Liver (tissue), 8 donors: ENCODE measurements at regions not wholly inside any gene's neighbourhood (a gene's known extent, or its start where the extent isn't known, plus 50 kb on each side); places are given as distances from the start of the nearest gene placed in this dataset.

ENCODE experiments used
- DNase-seq: peaks from one replicate; pipeline ENCODE4 v3.0.0-alpha.2; 2017; ENCODE audit warnings: low spot score
- H3K27ac ChIP-seq, 2 donors: one replicate each; pipeline ENCODE4 v1.7.0; 2013; ENCODE audit warnings: inconsistent platforms in 2 of 2, low read length in 2 of 2, control low read depth in 1 of 2, low read depth in 1 of 2, mild to moderate bottlenecking in 1 of 2
- H3K27me3 ChIP-seq, 4 donors: one replicate each; pipeline versions ENCODE4 v1.6.1 to v1.7.0; 2013; ENCODE audit warnings: low read length in 3 of 4, inconsistent platforms in 1 of 4, mild to moderate bottlenecking in 1 of 4, moderate library complexity in 1 of 4; ENCODE audit not compliant: control insufficient read depth in 4 of 4, insufficient read depth in 4 of 4
- H3K36me3 ChIP-seq, 4 donors: one replicate each; pipeline versions ENCODE4 v1.6.1 to v1.7.0; 2013; ENCODE audit warnings: low read length in 3 of 4, mild to moderate bottlenecking in 3 of 4, low read depth in 1 of 4, moderate library complexity in 1 of 4; ENCODE audit not compliant: control insufficient read depth in 4 of 4, insufficient read depth in 3 of 4
- H3K4me1 ChIP-seq, 4 donors: one replicate each; pipeline versions ENCODE4 v1.6.1 to v1.7.0; 2013; ENCODE audit warnings: low read length in 3 of 4, mild to moderate bottlenecking in 3 of 4, moderate library complexity in 1 of 4; ENCODE audit not compliant: control insufficient read depth in 4 of 4, insufficient read depth in 4 of 4
- H3K4me3 ChIP-seq, 3 donors: one replicate each; pipeline versions ENCODE4 v1.6.1 to v1.7.0; 2013; ENCODE audit warnings: low read length in 3 of 3, control low read depth in 1 of 3, low read depth in 1 of 3, mild to moderate bottlenecking in 1 of 3
- H3K9ac ChIP-seq, 2 donors: one replicate each; pipeline ENCODE4 v1.7.0; 2013; ENCODE audit warnings: low read length in 2 of 2, mild to moderate bottlenecking in 2 of 2, moderate library complexity in 2 of 2, control low read depth in 1 of 2, low read depth in 1 of 2
- H3K9me3 ChIP-seq, 4 donors: one replicate each; pipeline versions ENCODE4 v1.6.1 to v1.7.0; 2013; ENCODE audit warnings: low read length in 3 of 4; ENCODE audit not compliant: control insufficient read depth in 4 of 4
- EGR1 ChIP-seq, 2 donors: IDR thresholded peaks; 2 replicates each; pipeline ENCODE4 v1.6.1; 2016 to 2018; ENCODE audit warnings: antibody characterized with exemption in 2 of 2, low read depth in 2 of 2
- FOXA1 ChIP-seq: IDR thresholded peaks from 2 replicates; pipeline ENCODE4 v1.6.1; 2016; ENCODE audit warnings: antibody characterized with exemption
- FOXA2 ChIP-seq: IDR thresholded peaks from 2 replicates; pipeline ENCODE4 v1.6.1; 2016; ENCODE audit warnings: antibody characterized with exemption
- GABPA ChIP-seq, 2 donors: IDR thresholded peaks in 1 of 2; conservative IDR thresholded peaks in 1 of 2; 2 replicates each; pipeline ENCODE4 v1.6.1; 2016; ENCODE audit warnings: antibody characterized with exemption in 2 of 2, mild to moderate bottlenecking in 1 of 2, moderate library complexity in 1 of 2
- HNF4A ChIP-seq, 2 donors: conservative IDR thresholded peaks; 2 replicates each; pipeline ENCODE4 v1.6.1; 2016; ENCODE audit warnings: antibody characterized with exemption in 2 of 2, mild to moderate bottlenecking in 2 of 2
- HNF4G ChIP-seq: IDR thresholded peaks from 2 replicates; pipeline ENCODE4 v1.6.1; 2016; ENCODE audit warnings: antibody characterized with exemption
- JUND ChIP-seq, 2 donors: IDR thresholded peaks; 2 replicates each; pipeline ENCODE4 v1.6.1; 2016; ENCODE audit warnings: antibody characterized with exemption in 2 of 2
- NR2F2 ChIP-seq: IDR thresholded peaks from 2 replicates; pipeline ENCODE4 v1.6.1; 2016; ENCODE audit warnings: antibody characterized with exemption
- RAD21 ChIP-seq, 2 donors: IDR thresholded peaks; 2 replicates each; pipeline ENCODE4 v1.6.1; 2016; ENCODE audit warnings: antibody characterized with exemption in 2 of 2, mild to moderate bottlenecking in 2 of 2
- RXRA ChIP-seq, 2 donors: IDR thresholded peaks; 2 replicates each; pipeline ENCODE4 v1.6.1; 2017 to 2018; ENCODE audit warnings: antibody characterized with exemption in 2 of 2, mild to moderate bottlenecking in 1 of 2
- SP1 ChIP-seq: IDR thresholded peaks from 2 replicates; pipeline ENCODE4 v1.6.1; 2018; ENCODE audit warnings: antibody characterized with exemption, mild to moderate bottlenecking
- TAF1 ChIP-seq: conservative IDR thresholded peaks from 2 replicates; pipeline ENCODE4 v1.6.1; 2016; ENCODE audit warnings: antibody characterized with exemption, mild to moderate bottlenecking
- YY1 ChIP-seq: IDR thresholded peaks from 2 replicates; pipeline ENCODE4 v1.6.1; 2016; ENCODE audit warnings: antibody characterized with exemption, mild to moderate bottlenecking
- WGBS: extraction: QIAGEN DNeasy Blood & Tissue Kit; methylation state at CpG from one replicate; pipeline ENCODE4 v1.1.7; 2013; 5-methylcytosine and 5-hydroxymethylcytosine counted together
- TF ChIP-seq, protein P1 (sequence below): IDR thresholded peaks from 2 replicates; pipeline ENCODE4 v1.6.1; 2016; ENCODE audit warnings: antibody characterized with exemption
- TF ChIP-seq, protein P2 (sequence below): IDR thresholded peaks from 2 replicates; pipeline ENCODE4 v1.6.1; 2016; ENCODE audit warnings: antibody characterized with exemption
- TF ChIP-seq, protein P3 (sequence below): IDR thresholded peaks from 2 replicates; pipeline ENCODE4 v1.6.1; 2016; ENCODE audit warnings: antibody characterized with exemption, mild to moderate bottlenecking
- TF ChIP-seq, protein P4 (sequence below): IDR thresholded peaks from 2 replicates; pipeline ENCODE4 v1.6.1; 2016; ENCODE audit warnings: antibody characterized with exemption
- TF ChIP-seq, protein P5 (sequence below): fragments of 150-350 bp; IDR thresholded peaks from 2 replicates; pipeline ENCODE4 v1.5.1; 2017; ENCODE audit warnings: improper control_type of control experiment, low read depth, low read length; ENCODE audit not compliant: missing input control
- donor health status: healthy.
- donor health status: healthy.
- donor health status: healthy.
- donor health status: healthy.
- donor health status: healthy.

DNA sequence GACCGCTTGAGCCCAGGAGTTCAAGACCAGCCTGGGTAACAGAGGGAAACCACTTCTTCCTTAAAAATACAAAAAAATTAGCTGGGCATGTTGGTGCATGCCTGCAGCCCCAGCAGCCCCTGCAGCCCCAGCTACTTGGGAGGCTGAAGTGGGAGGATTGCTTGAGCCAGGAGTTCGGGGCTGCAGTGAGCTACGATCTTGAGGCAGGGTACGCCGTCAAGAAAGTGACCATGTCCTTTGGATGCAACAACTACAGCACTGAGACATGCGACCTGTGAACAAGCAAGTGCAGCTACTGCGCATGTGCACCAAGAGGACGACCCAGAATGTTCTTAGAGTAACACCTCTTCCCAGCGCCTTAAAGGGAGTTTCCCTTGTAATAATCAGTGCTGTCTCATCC lies 66.6 kb upstream of the ZNF479 start:
- Histone ChIP-seq H3K27ac (no peak overlapping the region), H3K36me3 (no peaks in the 10 kb centered on the region), H3K4me1 (no peaks in the 10 kb centered on the region), H3K9ac (no peak overlapping the region), H3K9me3 (peaks cover 16 to 23% (median 19%) of the 10 kb centered on the region in 4 donors), H3K27me3 (no peaks in the 10 kb centered on the region), H3K4me3 (no peak overlapping the region)
- WGBS, result 88% methylated on average over 9 of the region's 9 CpGs
- DNase-seq, result no peak
- TF ChIP-seq NR2F2, result no peak
- no peak for TF ChIP-seq YY1
- no peak for TF ChIP-seq SP1
- no peak for TF ChIP-seq TAF1

DNA sequence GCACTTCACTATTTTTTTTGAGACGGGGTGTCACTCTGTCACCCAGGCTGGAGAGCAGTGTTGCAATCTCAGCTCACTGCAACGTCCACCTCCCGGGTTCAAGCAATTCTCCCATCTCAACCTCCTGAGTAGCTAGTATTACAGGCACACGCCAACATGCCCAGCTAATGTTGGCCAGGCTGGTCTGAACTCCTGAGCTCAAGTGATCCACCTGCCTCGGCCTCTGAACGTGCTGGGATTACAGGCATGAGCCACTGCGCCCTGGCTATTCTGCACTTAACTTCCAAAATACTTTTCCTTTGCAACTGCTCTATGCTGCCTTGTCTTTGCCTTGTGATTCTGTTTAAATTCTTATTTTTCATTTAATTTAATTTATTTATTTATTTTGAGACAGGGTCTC lies 67.0 kb upstream of the ZNF479 start:
- WGBS, result 85% methylated on average over 7 of the region's 7 CpGs
- no peaks in the 10 kb centered on the region for H3K27me3 ChIP-seq
- TF ChIP-seq, protein P1, sequence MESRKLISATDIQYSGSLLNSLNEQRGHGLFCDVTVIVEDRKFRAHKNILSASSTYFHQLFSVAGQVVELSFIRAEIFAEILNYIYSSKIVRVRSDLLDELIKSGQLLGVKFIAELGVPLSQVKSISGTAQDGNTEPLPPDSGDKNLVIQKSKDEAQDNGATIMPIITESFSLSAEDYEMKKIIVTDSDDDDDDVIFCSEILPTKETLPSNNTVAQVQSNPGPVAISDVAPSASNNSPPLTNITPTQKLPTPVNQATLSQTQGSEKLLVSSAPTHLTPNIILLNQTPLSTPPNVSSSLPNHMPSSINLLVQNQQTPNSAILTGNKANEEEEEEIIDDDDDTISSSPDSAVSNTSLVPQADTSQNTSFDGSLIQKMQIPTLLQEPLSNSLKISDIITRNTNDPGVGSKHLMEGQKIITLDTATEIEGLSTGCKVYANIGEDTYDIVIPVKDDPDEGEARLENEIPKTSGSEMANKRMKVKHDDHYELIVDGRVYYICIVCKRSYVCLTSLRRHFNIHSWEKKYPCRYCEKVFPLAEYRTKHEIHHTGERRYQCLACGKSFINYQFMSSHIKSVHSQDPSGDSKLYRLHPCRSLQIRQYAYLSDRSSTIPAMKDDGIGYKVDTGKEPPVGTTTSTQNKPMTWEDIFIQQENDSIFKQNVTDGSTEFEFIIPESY, result no peak
- TF ChIP-seq EGR1 (IDR thresholded peaks at IDR 0.05; ENCODE audit: low read depth in 2 of 2), result no peak
- TF ChIP-seq, protein P2, sequence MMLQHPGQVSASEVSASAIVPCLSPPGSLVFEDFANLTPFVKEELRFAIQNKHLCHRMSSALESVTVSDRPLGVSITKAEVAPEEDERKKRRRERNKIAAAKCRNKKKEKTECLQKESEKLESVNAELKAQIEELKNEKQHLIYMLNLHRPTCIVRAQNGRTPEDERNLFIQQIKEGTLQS, result no peak
- TF ChIP-seq GABPA (IDR thresholded peaks at IDR 0.05 in 1 of 2, conservative IDR thresholded peaks at IDR 0.05 in 1 of 2), result no peak
- no peak for TF ChIP-seq HNF4A (conservative IDR thresholded peaks at IDR 0.05)
- TF ChIP-seq RAD21 (IDR thresholded peaks at IDR 0.05), result no peak
- TF ChIP-seq SP1, result no peak
- TF ChIP-seq NR2F2, result no peak
- TF ChIP-seq YY1, result no peak
- TF ChIP-seq FOXA1, result no peak
- TF ChIP-seq, protein P3, sequence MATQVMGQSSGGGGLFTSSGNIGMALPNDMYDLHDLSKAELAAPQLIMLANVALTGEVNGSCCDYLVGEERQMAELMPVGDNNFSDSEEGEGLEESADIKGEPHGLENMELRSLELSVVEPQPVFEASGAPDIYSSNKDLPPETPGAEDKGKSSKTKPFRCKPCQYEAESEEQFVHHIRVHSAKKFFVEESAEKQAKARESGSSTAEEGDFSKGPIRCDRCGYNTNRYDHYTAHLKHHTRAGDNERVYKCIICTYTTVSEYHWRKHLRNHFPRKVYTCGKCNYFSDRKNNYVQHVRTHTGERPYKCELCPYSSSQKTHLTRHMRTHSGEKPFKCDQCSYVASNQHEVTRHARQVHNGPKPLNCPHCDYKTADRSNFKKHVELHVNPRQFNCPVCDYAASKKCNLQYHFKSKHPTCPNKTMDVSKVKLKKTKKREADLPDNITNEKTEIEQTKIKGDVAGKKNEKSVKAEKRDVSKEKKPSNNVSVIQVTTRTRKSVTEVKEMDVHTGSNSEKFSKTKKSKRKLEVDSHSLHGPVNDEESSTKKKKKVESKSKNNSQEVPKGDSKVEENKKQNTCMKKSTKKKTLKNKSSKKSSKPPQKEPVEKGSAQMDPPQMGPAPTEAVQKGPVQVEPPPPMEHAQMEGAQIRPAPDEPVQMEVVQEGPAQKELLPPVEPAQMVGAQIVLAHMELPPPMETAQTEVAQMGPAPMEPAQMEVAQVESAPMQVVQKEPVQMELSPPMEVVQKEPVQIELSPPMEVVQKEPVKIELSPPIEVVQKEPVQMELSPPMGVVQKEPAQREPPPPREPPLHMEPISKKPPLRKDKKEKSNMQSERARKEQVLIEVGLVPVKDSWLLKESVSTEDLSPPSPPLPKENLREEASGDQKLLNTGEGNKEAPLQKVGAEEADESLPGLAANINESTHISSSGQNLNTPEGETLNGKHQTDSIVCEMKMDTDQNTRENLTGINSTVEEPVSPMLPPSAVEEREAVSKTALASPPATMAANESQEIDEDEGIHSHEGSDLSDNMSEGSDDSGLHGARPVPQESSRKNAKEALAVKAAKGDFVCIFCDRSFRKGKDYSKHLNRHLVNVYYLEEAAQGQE, result no peak
- TF ChIP-seq, protein P4, sequence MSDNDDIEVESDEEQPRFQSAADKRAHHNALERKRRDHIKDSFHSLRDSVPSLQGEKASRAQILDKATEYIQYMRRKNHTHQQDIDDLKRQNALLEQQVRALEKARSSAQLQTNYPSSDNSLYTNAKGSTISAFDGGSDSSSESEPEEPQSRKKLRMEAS, result no peak
- no peak for TF ChIP-seq FOXA2
- TF ChIP-seq HNF4G, result no peak
- TF ChIP-seq, protein P5, sequence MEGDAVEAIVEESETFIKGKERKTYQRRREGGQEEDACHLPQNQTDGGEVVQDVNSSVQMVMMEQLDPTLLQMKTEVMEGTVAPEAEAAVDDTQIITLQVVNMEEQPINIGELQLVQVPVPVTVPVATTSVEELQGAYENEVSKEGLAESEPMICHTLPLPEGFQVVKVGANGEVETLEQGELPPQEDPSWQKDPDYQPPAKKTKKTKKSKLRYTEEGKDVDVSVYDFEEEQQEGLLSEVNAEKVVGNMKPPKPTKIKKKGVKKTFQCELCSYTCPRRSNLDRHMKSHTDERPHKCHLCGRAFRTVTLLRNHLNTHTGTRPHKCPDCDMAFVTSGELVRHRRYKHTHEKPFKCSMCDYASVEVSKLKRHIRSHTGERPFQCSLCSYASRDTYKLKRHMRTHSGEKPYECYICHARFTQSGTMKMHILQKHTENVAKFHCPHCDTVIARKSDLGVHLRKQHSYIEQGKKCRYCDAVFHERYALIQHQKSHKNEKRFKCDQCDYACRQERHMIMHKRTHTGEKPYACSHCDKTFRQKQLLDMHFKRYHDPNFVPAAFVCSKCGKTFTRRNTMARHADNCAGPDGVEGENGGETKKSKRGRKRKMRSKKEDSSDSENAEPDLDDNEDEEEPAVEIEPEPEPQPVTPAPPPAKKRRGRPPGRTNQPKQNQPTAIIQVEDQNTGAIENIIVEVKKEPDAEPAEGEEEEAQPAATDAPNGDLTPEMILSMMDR, result no peak
- TF ChIP-seq TAF1, result no peak
- no peak for TF ChIP-seq JUND (IDR thresholded peaks at IDR 0.05)
- TF ChIP-seq RXRA (IDR thresholded peaks at IDR 0.05), result no peak
- no peak for DNase-seq
- no peak overlapping the region for H3K4me3 ChIP-seq
- peaks cover 16 to 27% (median 19%) of the 10 kb centered on the region in 4 donors for H3K9me3 ChIP-seq
- H3K36me3 ChIP-seq, result no peaks in the 10 kb centered on the region
- no peak overlapping the region for H3K27ac ChIP-seq
- H3K4me1 ChIP-seq, result no peaks in the 10 kb centered on the region
- H3K9ac ChIP-seq, result no peak overlapping the region
